ENCODE measurements at regions not wholly inside any gene's neighbourhood (a gene's known extent, or its start where the extent isn't known, plus 50 kb on each side); places are given as distances from the start of the nearest gene placed in this dataset.

DNA sequence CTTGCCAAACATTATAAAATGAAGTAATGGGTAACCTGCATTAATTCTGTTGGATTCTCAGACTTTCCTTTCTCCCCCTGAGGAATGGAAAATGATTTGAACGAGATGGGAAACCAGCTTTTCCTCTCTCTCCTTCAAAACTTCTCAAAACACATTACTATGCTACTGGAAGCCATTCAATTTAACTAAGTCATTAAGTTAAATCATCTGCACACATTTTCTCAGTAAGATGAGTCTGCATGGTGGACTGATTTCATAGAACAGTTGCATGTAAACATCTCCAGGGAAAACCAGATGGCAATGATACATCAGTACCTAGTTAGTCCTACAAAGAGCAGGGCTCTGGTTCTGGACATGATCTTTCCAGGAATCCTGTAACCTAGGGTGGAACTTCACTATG lies 59.9 kb downstream of the BMP4 start:
- peak in 1 of 5 donors; percentile 2 for DNase-seq

DNA sequence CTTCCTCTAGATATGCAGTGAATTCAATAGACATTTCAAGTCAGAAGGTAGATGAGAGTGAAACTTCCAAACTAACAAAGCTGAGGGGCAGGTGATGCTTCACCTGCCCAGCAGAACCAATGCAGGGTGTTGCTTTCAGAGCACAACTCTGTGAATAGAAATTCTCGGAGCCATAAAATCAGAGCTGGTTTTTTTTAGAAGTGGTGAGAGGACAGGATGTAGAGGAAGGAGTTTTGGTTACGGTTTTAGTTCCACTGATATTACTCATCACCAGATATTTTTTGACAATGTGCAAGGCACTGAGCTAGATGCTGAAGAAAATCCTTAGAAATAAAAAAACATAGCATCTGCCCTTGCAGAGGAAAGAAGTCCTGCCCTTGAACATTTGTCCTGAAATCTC lies 62.2 kb downstream of the BMP4 start:
- DNase-seq, result peak in 1 of 5 donors; percentile 42

DNA sequence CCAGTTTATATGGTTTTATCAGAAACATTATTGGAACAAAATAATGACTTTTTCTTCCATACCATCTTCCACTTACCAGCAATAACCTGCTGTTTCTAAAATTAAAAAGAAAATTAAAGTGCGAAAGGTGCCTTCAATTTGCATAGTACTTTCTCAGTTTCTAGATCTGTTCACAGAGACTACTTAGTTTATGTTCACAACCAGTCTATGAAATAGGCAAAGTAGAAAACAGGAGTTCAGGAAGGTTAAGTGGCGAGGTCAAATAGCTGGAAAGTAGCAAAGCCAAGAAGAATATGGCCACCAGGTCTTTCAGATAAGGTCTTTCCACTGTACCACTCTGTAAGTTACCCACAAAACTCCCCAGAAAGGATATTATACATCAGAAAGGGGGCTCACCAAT lies 63.3 kb downstream of the BMP4 start:
- no peak for DNase-seq

DNA sequence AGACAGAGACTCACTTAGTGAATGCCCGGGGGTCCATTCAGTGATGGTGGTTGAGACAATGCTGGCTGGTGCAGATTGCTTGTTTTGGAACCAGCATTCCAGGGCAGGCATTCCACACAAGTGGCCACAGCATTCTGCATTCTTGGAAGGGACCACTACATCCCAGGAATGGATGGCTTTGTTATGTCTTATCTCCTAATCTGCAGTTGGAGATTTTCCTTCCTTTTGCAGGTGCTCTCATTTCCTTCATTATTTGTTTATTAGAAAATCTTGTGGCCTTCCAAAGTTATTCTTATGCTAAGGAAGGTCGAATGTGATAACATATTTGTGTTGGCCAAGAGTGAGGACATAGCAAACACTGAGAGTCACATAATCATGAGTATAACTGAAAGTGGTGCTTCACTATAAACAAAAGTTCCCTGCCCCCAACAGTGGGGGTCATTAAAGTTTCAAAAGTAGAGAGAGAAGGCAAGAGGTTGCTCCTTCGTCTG lies 66.0 kb downstream of the BMP4 start:
- DNase-seq, result no peak

DNA sequence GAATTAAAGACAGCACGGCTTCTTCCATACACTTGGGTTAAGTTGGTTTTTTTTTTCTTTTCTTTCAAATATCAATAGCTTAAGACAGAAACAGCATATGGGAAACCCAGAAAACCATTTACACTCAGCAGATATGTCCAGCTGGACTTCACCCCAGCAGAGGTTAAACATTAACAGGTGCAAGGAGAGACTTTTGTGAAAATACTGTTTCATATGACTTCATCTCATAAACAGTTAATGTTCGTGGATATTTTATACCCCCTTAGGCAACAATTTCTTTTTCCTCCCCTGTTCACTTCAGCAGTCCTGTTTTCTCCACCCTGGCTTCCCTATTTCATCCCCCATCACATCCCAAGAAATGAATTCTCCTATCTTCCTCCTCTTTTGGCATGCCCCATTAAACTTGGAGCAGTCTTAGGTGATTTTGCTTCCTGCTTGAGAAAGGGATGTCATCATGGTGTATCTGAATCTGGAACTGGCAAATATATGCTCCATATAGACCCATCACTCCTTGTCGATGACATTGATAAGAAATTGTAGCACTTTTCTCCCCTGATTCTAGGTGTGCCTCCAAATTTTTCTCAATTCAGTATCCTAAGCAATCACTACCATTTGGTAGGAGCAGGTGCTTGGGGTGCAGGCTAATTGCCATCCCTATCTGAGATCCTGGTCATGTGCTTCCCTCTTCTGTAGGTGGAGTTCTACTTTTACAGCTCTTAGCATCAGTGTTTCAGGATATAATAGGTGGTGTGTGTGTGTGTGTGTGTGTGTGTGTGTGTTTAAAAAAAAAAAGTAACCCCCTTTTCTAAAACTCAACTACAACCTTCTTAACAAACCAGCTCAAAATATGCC lies 67.9 kb downstream of the BMP4 start:
- DNase-seq, result no peak

DNA sequence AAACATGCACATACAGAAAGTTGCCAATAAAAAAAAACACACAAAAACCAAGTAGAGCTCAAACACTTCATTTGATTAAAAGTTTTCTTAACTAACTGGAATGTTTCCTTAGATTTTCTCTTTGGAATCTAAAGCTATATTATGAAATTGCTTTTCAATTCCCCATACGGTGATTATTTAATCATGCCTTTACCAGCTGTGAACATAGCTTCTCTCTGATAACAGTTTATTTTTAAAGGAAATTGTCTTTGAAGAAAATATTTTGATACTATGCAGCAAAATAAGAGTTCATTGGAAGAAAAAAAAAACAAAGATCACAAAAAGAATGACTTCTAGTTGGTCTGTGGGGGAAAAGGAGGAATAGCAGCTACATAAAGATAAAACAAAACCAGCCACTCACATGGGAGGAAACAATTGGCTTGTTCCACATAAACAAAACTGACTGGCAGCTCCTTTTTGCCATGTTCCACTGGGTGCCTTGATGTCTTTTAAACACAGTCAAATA lies 71.4 kb downstream of the BMP4 start:
- no peak for DNase-seq

DNA sequence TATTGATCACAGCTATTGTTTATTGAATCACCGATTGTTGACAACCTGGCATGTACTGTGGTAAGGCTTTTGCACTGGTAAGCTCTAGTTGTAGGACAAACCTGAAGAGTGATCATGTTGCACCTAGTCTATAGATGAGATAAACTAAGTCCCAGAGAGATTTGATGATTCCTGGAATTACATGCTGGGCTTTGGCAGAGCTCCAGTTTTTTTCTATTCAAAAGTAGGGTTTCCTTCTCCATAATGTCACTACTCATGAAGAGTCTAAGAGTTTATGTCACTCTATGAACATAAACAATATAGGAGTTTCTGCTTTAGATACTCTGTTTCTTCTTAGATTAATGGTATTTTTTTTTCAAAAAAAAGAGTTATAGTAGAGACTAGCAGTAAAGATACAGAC lies 72.0 kb downstream of the BMP4 start:
- DNase-seq, result no peak

DNA sequence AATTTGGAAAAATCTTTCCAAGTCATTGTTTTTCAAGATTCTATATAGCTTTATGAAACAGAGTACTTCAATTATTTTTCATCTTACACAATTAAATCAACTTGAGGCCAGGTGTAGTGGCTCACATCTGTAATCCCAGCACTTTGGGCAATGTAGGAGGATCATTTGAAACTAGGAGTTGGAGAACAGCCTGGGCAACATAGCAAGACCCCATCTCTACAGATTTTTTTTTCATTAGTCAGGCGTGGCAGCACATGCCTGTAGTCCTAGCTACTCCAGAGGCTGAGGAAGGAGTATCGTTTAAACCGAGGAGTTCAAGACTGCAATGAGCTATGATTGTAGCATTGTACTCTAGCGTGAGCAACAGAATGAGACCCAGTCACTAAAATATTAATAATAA lies 72.9 kb downstream of the BMP4 start:
- no peak for DNase-seq

DNA sequence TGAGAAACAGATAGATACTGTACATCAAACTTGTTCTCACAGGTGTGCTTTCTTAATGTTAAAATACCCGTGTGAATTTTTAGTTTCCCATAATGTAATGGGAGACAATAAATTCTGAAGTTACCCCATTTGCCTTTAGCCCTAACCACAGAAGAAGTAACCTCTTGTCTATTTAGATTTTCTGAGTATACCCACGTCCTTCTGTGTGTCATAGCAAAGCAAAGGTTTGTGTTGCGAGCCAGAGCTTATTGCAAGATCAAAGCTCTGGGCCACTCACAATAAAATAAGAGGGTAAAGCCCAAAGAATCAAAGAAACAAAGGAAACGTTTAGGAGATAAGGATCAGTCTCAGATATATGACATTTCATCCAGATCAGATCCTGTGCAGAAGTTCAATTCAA lies 73.9 kb downstream of the BMP4 start:
- DNase-seq, result no peak

DNA sequence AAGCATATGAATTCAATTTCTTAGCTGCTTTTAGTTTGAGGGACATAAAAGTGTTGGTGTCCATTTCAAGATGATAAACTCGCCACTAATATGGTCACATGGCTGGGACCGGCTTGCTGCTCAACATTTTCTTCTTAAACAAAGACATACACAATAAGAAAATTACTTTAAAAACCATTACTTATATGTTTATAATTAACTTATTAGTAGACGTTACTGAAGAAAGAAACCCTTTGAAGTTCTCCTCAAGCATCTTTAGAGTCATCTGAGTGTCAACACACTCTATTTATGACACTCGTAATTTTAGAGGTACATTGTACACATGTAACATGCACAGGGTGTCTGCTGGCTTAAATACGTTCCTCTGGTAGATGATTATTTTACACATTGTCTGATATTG lies 74.7 kb downstream of the BMP4 start:
- no peak for DNase-seq

DNA sequence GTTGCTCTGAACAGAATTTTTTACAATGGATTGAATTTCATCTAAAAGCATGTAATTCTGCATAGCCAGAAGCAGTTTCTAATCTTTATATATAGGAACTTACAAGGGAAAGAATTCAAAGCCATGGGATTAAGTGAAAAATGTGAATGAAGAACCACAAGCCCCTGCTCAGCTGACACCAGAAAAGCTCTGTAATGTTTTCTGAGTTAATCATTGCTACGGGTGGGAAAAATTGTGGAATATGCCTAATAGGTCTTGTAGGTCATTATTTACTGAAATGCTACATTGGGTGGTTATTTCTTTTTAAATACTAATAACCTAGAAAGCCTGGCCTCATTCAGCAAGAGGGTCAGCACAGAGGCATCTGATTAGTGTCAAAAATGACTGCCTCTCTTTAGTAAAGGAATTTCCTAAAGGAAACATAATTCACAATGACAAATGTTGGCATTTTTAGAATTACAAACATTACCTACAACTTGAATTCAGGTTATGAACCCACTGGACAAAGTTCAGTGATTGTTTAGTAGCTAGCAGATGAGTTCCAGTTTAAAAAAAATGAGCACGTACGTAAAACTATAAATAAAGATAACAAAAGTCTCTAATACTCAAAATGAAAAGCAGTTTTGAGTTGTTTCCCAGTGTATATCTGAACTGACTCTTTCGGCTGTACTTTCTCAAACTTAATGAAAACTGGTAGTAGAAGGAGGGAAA lies 75.3 kb downstream of the BMP4 start:
- DNase-seq, result no peak

DNA sequence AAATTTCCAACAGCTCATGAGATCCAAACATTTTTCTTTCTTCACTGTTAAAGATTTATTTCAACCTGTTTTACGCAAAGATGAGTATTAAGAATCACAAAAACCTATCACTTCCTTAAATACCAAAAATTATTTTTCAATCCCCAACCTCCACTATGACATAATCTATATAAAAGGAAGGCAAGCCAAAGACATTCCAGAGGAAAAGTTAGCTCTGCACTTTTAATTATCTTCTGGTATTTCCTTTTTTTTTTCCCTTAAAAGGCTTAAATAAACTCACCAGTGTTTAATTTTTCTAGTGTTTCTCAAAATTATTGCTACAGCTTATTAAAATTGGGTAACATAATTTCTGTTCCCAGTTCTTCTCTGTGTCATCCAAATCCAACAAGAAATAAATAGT lies 75.9 kb downstream of the BMP4 start:
- DNase-seq, result no peak

DNA sequence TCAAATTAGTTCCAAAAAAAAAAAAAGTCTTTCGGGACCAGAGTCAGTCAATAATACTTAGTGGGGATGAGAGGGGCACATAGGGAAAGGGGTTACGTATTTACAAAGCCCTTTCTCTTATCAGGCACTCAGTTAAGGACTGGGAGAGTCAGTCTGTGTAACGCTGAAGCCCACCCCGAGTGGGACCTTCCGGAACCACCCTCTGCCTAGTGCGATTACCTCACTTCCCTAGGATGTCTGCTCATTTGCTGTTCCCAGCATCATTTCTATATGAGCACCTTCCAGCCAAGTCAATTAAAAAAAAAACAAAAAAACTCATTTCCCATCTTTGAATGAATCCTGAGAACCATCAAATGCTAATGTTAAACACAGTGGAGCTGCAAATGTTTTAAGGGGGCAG lies 76.9 kb downstream of the BMP4 start:
- DNase-seq, result no peak

DNA sequence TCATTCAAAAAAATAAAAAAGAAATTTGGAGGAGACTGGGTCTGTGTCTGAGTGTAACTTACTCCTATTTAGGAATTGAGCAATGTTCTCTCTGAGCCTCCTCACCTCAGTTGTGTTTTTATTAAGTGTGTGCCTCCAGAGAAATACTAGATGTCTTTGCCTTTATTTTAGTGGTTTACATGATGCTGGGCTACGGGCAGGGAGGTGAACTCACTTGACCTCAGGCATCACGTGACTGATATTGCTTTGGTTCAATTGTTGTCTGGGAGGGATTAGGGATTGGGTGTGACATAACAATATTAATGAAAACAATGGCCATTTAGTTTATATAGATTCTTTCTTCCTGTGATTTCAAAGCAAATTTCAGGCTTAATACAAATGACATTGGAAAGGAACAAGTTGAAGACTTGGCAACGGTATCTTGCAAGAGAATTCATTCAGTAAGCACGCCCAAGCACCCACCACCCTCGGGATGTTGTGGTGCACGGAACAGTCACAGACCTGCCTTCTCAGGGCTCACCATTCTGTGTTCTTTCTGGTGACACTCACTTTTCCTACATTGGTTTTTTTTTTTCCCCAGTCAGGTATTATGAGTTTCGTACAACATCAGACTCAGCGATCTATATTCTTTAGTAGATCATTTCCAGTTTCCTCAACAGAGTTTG lies 77.5 kb downstream of the BMP4 start:
- no peak for DNase-seq

DNA sequence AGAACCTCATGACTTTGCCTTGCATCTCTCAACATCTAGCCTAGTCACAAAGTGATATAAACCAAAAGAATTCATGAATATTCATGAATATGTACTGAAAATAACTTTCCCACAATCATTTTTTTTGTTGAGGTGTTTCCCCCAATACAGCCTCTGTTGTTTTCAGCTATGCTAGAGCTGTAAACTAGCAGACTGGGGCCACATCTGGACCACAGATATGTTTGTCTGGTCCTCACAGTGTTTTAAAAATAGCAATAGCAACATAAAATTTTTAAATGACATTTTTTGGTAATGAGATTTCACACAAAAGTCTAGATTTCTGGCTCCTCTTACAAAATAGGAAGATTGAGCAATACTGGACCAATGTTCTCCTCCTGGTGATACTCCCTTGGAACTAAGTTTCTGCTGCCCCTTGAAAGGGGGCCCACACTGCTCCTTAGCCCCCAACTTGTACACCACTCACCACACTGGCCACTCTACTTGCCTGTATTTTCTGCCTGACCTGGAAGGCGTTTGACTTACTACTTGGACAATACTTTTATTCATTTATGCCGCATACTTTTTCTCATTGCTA lies 81.2 kb downstream of the BMP4 start:
- no peak for DNase-seq

DNA sequence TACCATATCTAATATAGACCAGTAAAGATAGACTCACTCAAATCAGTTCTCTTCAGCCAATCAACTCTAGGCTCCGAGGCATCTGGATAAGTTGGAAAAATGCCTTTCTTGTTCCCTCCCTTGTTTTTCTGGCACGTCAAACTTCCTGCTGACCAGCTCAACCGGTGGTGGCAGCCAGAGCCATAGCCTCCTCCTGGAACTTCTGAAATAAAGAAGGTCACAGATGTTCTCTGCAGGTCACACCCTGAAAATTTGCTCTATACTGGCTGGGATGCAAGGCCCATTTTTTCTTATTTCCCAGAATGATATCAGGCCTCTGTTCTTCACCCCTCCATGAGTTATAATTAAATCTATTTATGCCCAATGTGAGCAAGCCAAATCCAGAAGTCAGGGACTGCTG lies 81.9 kb downstream of the BMP4 start:
- DNase-seq, result no peak

DNA sequence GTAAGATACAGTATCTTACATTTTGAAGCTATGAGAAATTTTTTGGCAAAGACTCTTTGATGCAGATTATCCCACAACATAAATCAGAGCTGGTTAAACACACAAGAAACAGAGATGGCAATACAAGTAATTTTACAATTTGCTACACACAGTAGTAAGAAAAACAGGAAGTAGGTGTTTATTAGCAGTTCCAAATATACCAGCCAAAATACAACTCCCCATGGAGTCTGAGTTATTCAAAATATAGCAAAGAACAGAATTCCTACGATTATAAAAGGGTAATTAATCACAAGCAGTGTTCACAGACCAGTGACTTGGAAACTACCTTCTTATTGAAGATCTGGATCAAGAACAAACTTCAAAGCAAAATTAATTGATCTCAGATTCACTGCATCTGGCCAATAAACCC lies 83.9 kb downstream of the BMP4 start:
- DNase-seq, result no peak

DNA sequence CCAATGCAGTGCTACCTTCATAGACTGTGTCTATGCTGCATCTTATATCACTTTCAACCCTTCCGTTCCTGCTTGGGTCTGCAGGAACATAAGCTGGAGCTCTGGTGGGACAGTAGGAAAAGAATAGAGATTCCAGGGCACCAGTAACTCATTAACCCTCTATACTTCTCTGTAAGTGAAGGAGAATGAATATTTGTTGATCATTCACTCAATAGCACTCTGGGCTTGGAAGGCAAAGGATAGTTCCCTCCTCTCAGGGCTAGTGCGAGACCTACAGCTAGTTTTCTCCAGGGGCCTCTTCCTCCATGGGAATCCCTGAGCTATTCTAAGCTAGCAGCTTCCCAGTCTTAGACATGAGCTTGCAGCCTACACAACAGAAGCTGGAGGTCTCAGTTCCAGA lies 84.7 kb downstream of the BMP4 start:
- no peak for DNase-seq

DNA sequence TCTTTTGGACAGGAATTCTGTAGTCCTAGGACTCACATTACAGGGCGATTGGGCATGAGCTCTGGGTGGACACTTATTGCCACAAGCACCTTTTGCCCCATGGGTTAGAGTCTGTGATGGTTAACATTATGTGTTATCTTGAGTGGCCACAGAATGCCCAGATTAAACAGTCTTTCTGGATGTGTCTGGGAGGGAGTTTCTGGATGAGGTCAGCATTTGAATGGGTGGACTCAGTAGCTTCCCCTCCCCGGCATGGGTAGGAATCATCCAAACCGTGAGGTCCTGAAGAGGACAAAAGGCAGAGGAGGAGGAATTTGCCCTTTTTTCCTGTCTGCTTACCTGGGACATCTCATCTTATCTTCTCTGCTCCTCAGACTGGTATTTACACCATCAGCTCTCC lies 85.6 kb downstream of the BMP4 start:
- no peak for DNase-seq

DNA sequence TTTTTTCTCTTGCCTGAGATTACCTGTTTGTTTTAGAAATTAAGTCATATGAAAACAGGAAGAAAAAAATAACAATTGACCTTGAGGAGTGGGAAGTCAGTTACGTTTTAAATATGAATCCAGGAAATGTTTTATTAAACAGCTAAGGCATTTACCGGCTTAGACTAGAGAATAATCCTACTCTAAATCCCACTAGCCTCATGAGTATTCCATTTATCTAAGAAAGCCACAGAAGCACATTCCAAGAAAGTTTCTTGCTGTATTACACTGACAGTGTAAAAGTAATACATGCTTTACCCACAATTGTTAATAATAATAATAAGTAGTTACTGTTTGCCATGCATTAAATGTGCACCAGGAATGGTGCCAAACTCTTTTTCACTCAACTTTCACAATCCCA lies 90.9 kb downstream of the BMP4 start:
- no peak for DNase-seq

DNA sequence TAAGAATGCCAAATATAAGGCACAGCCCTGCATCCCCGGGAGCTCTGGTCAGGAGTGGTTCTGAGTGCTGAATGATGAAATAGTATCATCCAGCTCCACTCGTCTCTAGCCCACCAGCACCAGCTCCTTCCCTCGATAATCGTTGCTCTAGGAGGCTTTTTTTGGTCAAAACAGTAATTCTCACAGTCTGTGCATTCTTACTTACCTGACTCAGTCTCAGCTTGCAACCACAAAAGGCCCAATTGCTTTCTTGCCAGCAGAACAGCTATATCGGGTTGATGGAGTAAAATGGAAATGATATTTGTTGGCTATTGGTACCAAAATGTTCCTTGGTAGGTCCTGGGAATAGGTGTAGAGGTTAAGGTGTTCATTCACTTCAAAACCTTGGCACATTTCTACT lies 94.8 kb downstream of the BMP4 start:
- no peak for DNase-seq

DNA sequence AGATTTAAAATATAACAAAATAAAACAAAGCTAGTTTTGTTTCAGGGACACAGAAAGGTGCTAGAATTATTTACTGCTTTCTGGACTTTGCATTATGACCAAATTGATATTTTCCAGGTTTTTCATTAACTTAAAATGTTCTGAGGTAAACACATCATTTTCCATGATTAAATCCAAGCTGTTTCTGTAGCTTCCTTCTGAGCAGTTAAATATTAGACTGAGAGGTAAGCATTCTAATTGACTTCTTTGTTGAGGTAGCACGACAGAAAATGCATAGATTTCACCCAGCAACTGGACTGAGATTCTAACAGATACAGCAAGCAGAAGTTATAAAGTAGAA lies 98.3 kb downstream of the BMP4 start:
- no peak for DNase-seq

DNA sequence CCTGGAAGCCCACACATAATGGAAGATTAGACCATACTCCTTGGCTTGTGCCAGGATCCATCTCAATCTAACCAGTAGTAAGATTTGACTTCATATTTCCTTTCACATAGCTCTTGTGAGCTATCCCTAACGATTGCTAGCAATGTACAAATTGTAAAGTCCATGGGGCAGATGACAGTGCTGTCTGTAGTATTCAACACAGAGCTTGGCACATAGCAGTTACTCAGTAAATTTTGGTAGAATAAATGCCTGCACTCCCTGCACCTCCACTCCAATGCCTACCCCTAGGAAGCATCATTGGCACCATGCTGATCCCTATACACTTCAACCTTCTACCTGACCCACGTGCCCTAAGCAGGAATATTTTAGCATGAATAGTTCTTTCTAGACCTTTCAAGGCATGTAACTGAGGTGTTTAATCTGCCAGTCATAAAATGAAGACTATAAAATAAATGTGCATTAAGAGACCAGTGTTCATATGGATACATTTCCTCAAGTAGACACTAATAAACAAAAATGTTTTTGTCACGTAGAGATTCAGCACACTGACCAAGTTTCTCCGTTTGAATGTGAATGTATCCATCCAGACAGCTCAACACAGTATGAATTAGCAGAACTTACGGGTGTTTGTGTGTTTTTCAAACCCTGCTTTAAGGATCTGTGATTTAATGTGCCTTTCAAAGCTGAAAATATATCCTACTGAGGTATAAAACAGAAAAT lies 98.8 kb downstream of the BMP4 start:
- DNase-seq, result no peak
